LNCaP clone FGC (cell line): ENCODE measurements at regions not wholly inside any gene's neighbourhood (a gene's known extent, or its start where the extent isn't known, plus 50 kb on each side); places are given as distances from the start of the nearest gene placed in this dataset.

ENCODE experiments used
- DNase-seq: peaks from one replicate; pipeline ENCODE4 v3.0.0-alpha.2; 2011; ENCODE audit warnings: low read depth
- H3K4me3 ChIP-seq: 2 replicates; pipeline ENCODE4 v1.5.1; 2011; ENCODE audit warnings: mild to moderate bottlenecking, low read depth, low read length, control low read depth
- TF ChIP-seq, protein P1 (sequence below): IDR thresholded peaks from 2 replicates; pipeline ENCODE4 v1.5.1; 2012; ENCODE audit warnings: mild to moderate bottlenecking; ENCODE audit not compliant: control insufficient read depth, insufficient read depth; ENCODE audit errors: extremely low read depth

DNA sequence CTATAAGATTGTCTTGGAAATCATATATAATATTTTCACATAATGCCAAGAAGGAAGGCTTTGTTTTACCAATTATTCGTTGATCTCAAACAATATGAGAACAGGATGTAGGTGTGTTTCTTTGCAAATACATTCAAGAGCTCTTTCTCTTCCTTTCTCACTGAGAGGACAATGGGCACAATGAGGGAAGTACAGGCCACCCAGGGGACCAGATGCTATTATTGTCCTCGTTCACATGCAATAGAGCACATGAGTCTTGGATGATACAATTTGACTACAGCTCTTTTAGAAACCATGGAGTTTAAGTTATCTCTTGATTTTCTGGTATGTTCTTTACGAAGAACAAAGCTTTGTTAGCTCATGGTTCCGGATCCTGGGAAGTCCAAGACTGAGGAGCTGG lies 323.7 kb upstream of the KLF6 start:
- TF ChIP-seq, protein P1, sequence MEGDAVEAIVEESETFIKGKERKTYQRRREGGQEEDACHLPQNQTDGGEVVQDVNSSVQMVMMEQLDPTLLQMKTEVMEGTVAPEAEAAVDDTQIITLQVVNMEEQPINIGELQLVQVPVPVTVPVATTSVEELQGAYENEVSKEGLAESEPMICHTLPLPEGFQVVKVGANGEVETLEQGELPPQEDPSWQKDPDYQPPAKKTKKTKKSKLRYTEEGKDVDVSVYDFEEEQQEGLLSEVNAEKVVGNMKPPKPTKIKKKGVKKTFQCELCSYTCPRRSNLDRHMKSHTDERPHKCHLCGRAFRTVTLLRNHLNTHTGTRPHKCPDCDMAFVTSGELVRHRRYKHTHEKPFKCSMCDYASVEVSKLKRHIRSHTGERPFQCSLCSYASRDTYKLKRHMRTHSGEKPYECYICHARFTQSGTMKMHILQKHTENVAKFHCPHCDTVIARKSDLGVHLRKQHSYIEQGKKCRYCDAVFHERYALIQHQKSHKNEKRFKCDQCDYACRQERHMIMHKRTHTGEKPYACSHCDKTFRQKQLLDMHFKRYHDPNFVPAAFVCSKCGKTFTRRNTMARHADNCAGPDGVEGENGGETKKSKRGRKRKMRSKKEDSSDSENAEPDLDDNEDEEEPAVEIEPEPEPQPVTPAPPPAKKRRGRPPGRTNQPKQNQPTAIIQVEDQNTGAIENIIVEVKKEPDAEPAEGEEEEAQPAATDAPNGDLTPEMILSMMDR, result no peak
- H3K4me3 ChIP-seq, result no peak overlapping the region
- no peak for DNase-seq

DNA sequence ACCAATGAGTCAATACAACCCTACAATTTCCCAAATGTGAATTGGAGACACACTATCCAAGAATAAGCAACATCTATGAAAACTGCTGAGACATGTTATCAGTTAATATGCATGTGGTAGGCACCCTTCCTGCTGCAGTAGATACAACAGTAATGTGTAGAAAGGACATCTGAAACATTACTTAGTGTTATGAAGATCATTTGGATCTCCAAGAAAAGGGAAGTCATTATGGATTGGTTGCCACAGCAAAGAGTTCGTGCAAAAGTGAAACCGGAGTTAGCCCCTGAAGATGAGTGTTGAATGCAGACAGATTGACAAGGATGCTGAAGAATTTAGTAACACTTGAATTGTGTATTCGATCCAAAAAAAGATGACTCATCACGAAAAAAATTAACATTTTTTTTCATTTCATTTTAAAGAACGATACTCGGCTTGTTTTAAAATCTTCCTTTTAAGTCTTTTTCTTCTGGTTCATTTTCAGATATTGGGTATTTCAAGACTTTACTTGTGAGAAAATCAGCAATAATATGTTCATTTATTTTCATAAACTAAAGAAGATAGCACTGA lies 322.4 kb upstream of the KLF6 start:
- TF ChIP-seq, protein P1, result no peak
- DNase-seq, result no peak
- no peak overlapping the region for H3K4me3 ChIP-seq

DNA sequence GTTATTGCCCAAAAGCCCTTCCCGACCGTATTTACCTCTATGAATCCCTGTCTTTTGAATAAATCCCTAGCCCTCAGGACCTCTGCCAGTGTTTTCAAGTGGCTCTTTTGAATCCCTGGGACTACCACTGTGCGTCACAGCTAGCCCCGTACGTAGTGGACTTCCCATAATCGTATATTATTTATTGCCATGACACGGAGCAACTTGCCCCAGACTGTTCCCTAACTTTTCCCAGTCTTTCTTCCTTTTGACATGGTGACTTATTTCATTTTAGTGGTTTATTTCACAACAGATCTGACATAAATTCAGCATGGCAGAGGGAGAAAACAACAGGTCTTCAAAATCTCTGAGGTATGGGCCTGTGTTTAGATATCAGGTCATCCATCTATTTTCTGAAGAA lies 318.6 kb upstream of the KLF6 start:
- H3K4me3 ChIP-seq, result no peak overlapping the region
- no peak for DNase-seq
- TF ChIP-seq, protein P1, result no peak

DNA sequence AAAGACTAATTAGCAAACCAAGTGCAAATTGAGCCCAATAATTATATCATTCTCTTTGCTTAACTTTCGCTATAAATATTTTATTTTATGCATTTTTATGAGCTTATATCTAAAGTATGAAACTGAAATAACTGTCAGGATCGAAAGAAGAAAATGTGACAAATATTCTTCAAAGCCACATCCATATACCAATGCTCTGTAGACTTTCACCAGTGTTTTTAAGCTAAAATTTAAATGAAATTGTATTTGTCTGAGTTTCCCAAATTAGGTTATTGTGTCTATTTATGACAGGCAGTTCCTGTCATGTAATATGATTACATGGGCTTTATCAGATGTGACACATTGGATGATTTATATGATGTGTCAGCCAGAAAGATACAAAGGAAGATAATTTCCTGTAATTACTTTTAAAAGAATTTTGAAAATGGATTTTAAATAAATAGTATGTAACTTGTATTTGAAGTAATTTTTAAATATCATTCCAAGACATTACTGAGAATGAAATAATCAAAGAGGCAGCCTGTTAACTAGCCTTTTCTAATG lies 317.9 kb upstream of the KLF6 start:
- TF ChIP-seq, protein P1, result no peak
- DNase-seq, result no peak
- H3K4me3 ChIP-seq, result no peak overlapping the region

DNA sequence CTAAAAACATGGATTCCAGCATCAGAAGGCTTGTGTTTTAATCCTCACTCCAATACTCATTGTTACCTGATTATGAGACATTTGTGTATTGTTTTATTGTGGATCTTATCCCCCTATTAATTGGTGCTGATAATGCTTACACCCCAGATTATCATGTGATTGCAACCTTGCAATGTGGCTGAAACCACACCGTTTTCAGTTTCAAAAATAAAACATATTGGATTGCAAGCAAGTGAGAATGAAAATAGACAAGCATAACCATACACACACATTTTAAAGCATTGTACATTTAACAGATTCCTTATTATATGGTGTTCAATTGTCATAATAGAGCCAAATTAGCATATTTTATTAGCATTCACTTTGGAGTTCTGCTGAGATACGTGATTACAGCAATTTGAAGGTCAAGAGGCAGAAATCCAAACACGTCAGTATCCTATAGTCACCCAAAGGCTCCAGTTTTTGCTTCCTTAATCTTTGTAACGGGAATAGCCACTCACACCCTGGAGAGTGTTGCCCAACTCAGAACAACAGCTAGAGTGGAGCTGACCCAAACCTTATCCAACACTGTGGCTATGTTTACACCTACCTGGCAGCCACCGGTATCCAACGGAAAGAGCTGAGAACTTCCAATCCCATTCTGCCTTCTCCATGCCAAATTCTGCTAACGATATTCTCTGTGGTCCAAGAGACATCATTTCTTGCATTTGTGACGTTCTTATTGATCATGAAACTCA lies 317.1 kb upstream of the KLF6 start:
- TF ChIP-seq, protein P1, result no peak
- no peak for DNase-seq
- H3K4me3 ChIP-seq, result no peak overlapping the region

DNA sequence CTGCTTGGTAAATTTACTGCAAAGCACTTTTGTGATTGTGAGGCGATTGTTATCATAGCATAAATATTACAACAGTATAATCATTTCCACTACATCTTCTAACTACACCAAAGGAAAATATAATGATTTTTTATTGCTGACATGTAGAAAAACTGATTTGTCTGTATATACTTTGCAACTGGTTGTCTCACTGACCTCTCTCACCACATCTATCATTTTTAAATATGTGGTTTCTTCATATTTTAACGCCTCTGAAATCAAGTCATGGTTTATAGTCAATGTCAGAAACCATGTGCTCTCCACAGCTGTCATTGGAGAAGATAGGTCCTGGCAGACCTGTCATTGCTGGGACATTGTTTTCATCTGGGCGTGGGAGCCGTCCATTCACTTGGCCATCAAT lies 315.4 kb upstream of the KLF6 start:
- H3K4me3 ChIP-seq, result no peak overlapping the region
- TF ChIP-seq, protein P1, result no peak
- DNase-seq, result no peak
